ENCODE measurements at regions not wholly inside any gene's neighbourhood (a gene's known extent, or its start where the extent isn't known, plus 50 kb on each side); places are given as distances from the start of the nearest gene placed in this dataset.
A peak's percentile ranks its signal among the peaks of the same experiment; 100 is the strongest.
"Not testable (repeated sequence)": the region's sequence is repeated elsewhere in the genome, so short reads cannot be mapped to it uniquely, and the experiment has no call there.

DNA sequence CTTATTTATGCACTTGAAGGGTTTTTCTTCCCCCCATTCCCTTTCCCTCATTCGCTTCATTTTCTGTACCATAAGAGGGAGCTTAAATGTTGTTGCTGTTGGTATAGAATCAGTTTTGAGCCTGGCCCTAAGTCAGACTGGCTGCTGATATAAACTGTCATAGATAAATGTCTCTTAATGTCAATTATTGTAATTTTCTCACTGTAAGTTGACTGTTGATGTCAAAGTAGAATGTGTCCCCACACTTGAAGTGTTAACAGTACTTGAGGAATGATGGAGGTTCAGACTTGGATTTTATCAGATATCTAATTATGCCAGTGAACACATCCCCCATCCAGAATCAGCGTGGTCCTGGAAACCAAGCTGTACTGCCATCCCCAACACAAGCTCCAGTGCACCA, 87.8 kb downstream of the PRR15 start:
- DNase-seq = no peak

DNA sequence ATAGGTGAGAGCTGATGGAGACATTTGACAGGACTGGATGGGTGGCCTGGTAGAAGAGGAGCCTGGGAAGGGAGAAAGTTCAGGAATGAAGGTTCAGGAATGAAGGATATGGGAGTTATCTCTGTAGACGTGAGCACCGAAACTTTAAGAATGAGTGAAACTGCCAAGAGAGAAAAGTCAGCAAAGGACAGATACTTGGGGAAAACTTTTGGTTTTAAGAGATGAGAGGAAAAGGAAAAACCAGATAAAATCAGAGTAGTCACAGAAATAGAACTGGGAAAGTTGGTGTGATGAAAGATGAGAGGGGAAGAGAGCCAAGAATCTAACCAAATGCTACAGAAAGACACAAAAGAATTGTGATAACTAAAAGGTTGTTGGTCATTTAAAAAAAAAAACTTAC, 88.9 kb downstream of the PRR15 start:
- DNase-seq = no peak

DNA sequence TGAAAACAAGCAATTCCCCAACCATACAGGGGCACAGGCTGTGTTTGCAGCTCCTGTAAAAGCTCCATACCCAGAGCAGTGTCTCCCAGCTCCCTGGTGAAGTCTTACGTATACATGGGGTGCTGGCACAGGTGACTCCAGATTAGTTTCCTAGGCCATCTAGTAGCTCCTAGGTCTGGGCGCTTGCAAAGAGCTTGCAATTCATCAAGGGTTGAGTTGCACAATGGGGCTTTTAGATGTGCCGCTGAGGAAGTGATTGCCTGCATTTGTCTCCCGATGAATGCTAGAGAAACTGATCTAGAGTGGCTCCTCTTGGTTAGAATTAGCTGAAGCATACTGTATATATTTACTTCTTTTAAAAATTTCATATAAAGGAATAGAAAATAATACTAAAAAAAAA, 90.7 kb downstream of the PRR15 start:
- DNase-seq = not testable (repeated sequence)

DNA sequence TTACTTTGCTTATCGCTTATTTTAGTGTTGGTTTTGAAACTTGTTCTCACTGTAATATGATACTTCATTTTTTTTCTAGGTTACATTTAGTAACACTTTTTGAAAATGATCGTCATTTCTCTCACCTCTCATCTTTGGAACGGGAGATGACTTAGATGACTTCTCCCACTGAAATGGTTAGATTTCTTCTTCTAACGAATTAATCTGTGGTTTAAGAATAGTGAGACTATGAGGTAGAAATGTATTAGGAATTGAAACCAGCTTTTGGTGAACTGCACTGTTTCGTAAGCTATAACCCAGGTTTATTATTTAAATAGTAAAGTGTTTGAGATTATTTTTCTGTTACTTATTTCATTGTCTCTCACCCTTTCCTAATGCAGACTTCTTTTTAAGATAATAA, 93.7 kb downstream of the PRR15 start:
- DNase-seq = no peak

DNA sequence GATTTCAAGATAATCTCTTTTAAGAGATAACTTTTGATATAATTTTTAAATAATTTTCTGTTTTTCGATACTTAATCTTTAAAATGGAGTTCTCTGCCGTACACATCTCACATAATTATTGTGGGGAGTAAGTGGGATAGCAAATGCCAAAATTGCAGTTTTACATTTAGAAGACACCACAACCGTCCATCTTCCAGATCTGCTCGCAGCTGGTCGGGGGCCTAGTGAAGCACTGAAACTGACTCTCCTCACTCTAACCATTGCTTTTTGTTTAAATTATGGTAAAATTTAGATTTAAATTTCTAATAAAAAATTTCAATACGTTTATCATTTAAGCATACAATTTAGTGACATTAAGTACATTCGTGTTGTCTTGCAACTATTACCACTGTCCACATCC, 94.2 kb downstream of the PRR15 start:
- DNase-seq = no peak

DNA sequence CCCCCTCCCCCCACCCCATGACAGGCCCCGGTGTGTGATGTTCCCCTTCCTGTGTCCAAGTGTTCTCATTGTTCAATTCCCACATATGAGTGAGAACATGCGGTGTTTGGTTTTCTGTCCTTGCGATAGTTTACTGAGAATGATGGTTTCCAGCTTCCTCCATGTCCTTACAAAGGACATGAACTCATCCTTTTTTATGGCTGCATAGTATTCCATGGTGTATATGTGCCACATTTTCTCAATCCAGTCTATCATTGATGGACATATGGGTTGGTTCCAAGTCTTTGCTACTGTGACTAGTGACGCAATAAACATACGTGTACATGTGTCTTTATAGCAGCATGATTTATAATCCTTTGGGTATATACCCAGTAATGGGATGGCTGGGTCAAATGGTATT, 95.6 kb downstream of the PRR15 start:
- not testable (repeated sequence) for DNase-seq

DNA sequence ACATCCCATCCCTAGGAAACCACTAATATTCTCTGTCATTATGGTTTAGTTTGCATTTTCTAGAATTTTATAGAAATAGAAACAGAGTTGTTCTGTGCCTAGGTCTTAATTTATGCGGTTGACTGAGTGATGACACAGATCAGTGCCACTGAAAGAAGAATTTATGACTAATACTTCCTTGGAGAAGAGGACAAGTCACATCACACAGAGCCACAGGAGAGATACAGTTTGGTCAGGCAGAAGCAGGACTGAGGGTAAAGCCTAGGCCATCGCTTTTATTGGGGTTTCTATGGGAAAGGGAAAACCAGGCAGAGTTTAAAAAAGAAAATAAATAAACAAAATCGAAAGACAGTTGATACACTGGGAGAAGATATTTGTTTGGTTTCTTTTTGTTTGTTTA, 99.3 kb downstream of the PRR15 start:
- DNase-seq = not testable (repeated sequence)

DNA sequence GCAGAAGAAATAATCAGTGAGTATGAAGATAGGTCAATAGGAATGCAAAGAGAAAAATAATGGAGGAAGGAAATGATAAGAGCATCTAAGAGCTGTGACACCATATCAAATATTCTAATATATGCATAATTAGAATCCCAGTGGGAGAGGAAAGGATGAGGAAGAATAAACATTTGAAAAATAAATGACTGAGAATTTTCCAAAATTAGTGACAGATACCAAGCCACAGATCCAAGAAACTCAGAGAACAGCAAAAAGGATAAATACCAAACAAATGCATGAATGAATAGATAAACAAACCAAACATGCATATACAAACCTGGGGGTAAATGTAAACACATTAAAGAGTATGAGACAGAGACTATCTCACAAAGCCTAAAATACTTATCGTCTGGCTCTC, 101.4 kb downstream of the PRR15 start:
- not testable (repeated sequence) for DNase-seq

DNA sequence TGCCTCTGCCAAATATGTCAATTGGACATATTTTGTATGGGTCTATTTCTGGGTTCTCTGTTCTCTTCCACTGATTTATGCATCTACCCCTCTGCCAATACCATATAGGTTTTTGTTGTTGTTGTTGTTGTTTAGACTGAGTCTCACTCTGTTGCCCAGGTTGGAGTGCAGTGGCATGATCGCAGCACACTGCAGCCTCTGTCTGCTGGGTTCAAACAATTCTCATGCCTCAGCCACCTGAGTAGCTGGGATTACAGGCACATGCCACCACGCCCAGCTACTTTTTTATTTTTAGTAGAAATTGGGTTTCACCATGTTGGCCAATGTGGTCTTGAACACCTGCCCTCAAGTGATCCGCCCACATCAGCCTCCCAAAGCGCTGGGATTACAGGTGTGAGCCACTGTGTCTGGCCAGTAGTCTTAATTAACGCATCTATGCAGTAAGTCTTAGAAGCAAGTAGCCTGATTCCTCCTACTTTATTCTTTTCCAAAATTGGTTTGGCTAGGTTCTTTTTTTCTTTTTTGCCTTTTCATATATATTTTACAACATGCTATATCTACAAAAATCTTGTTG, 103.5 kb downstream of the PRR15 start:
- DNase-seq = not testable (repeated sequence)

DNA sequence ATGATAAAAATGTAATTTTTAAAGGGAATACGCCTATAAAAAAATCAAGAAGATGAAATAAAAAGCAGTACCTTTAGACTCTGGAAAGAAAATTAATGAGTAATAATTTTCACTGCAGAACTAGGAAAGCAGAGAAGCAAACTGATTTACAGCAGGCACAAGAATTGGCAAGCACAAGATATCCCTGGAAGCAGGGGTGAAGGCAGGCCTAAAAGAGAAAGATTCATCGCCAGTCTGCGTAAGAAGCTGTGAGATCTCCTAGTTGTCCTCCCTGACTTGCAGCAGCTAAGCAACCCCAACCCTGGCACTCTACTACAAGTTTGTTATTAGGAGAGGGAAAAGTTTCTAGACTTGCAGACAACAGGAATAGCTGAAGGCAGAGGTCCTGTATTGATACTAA, 107.7 kb downstream of the PRR15 start:
- not testable (repeated sequence) for DNase-seq

DNA sequence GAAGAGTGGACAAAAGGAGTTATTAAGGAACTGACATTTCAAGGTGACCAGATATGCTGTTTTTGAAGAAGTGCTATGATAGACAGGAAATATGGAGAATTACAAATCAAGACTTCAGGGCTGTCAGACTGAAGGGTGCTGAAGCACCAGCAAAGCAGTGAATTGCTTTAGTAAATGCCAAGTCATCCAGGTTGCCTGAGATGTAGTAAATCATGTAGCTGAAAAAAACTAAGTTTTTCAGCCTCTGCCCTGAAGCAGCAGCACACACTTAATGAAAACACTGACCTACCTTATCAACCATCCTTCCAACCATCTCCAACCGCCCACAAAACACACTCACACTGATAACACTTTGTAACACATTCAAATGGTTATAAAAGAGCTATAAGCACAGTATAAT, 110.0 kb downstream of the PRR15 start:
- not testable (repeated sequence) for DNase-seq

DNA sequence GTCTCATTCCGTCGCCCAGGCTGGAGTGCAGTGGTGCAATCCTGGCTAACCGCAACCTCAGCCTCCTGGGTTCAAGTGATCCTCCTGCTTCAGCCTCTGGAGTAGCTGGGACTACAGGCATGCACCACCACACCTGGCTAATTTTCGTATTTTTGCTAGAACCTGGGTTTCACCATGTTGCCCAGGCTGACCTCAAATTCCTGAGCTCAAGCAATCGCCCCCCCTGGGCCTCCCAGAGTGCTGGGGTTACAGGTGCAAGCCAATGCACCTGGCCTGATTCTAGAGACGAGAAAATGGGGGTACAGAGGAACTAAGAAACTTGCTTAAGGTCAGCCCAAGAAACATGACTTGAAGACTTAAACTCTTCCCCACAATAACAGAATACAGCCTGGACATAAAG, 111.0 kb downstream of the PRR15 start:
- DNase-seq = not testable (repeated sequence)

DNA sequence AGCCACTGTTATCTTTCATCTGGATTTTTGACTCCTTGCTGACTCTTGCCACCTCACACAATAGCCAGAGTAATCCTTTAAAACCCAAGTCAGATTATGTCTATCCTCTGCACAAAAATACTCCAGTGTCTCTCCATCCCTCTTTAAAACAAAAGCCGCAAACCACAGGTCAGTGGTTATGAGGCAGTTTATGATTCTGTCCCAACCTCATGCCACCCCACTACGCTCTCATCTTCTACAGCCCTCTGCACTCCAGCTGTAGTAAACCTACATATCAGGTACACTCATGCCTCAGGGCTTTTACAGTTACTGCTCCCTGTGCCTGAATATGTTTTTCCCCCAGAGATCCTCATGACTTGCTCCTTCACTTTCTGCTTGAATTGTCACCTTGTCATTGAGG, 113.6 kb downstream of the PRR15 start:
- DNase-seq = not testable (repeated sequence)

DNA sequence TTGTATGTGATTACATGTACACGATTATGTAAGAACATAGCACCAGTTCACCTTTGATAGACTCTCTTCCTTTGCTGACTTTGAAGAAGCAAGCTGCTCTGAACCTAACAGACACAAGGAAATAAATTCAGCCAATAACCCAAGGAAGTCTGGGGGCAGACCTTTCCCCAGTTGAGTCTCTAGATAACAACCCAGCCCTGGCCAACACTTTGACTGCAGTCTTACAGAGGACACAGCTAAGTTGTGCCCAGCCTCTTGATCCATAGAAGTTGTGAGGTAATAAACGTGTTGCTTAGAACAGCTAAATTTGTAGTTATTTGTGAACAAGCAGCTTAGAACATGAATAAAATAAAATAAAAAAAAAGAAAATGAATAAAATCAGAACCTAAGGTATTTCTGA, 116.3 kb downstream of the PRR15 start:
- not testable (repeated sequence) for DNase-seq

DNA sequence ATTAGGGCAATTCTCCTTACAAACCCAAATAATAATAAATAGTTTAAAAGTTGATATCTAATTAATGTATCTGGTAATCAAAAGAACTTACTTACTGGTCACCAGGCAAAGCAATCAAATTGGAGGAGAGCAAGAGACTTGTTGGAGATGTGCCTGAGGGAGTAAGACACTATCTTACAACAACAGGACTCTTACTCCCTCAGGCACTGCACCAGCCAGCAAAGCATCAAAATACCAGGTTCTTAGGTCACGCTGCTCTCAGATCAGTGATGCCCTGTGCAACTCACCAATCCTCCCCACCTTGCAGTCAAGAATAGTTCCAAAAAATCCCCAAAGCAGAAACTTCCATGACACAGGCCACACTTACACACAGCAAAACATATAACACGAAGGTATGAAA, 117.0 kb downstream of the PRR15 start:
- DNase-seq = not testable (repeated sequence)

DNA sequence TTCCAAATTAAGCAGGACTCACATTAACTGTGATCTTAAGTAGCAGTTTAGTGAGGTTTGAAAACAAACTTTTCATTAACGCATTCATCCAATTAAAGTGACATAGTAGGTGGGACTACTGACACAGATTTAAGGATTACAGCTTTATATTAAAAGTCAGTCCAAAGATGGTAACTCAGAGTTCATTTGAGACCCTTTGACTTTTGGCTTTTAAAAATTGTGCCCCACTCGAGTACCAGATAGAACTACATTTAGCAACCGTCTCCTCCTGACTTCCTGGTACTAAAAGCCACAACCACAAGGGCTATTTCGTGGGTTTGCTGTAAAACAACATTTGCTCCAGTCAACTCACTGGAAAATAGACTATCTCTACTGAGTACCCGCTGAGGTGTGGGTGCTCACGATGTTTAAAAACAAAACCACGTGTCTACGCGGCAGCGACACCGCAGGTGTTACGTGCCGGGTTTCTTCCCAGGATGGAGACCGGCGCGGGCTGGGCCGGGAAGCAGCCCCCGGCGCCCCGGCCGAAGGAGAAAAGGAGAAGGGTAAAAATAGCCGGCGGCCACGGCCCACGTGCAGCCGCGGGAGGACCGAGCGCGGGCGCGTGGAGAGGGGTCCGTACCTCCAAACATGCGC, 120.6 kb downstream of the PRR15 start:
- not testable (repeated sequence) for DNase-seq

DNA sequence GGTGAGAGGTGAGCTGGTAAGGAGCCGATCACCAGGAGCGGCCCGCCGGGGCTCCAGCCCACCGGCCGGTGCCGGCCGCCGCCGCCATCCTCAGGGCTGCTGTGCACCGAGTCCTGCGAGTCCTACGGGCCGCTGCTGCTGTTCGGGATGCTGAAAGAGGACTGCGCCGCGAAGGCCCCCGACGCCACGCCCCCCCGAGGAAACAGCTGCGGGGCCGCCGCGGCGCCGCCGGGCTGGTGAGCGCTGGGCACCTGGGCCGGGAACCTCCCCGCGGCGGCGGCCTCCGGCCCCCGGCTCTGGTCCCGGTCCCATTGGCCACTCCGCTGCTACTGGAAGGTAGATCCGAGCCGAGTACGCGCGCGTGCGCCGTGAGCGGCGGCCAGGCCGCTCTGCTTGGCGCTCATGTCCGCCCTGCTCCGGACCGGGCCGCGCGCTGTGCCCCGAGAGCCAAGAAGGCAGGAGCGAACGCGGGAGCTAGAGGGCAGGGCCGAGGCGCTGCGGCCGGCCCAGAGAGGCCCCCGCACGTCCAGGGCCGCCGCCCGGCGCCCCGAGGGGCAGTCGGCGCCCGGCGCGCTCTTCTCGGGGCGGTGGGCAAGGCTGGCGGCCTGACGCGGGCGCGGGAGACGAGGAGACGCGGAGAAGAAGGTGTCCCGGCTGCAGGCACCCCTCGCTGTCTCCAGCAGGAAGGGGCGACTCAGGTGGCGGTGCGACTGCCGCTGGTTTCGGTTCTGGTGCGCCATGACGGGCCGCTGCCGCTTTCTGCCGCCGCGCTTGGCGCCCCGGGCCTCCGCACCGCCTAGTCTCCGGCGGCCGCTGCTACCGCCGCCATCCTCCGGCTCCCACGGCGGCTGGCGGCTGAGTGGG, 121.3 kb upstream of the WIPF3 start:
- DNase-seq = peak; percentile 17

DNA sequence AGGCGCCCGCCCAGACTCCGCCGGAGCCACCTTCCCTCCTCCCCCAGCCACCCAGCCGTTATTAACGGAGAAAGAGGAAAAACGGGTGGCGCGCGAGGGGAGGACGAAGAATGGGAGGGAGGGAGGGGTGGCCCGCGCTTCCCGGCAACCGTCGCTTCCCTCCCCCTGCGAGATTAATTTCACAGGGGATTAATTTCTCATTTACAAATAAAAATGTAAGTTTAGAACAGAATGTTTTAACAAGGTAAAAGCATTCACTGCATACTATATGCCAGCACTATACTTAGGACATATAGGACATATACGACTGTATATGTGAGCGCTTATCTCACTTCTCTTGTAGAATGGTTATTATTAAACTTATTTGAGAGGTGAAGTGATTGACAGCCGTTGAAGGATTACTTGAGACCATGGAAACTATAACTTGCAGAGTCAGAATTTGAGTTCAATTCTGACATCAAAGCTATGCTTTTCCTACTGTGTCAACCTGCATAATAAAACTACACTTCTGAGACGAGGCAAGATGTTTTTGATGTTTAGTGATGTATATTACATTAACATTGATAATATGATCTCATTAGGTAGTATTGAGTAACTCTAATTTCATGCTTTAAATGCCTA, 120.5 kb upstream of the WIPF3 start:
- not testable (repeated sequence) for DNase-seq

DNA sequence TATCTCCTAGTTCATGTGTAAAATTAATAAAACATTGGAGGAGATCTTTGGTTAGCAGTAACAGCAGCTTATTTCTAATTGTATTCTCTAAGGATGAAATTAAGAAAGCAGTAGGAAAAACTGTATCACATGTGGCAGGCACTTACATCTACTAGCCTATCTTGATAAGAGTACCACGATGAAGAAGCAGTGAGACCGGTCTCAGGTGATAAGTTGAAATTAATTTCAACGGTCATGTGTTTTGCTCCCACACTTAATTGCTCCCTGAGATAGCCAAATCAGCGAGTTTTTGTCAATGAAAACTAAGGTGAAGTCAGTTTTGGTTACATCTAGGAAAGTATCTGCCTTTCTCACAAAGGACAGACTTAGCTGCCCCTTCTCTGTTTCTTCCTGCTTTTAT, 115.8 kb upstream of the WIPF3 start:
- DNase-seq = not testable (repeated sequence)

DNA sequence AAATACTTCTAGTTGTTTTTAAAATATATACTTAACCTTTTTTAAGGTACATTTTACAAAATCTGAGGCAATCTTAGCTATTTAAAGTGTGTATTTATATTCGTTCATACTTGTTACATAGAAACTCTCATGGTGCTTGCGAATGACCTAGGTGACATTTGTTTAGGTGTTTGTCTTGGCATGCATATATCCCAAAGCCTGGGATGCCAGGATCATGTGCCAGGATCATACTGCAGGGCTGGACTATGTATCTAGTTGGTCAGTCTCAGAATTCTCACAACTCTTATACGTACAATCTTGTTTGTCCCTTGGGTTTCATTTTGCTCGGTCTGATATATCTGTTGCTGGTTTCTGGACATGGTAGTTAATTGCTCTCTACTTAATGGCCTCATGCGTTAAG, 109.9 kb upstream of the WIPF3 start:
- DNase-seq = not testable (repeated sequence)

DNA sequence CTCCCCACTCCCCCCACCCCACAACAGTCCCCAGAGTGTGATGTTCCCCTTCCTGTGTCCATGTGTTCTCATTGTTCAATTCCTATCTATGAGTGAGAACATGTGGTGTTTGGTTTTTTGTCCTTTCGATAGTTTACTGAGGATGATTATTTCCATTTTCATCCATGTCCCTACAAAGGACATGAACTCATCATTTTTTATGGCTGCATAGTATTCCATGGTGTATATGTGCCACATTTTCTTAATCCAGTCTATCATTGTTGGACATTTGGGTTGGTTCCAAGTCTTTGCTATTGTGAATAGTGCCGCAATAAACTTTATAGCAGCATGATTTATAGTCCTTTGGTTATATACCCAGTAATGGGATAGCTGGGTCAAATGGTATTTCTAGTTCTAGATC, 106.6 kb upstream of the WIPF3 start:
- DNase-seq = not testable (repeated sequence)

DNA sequence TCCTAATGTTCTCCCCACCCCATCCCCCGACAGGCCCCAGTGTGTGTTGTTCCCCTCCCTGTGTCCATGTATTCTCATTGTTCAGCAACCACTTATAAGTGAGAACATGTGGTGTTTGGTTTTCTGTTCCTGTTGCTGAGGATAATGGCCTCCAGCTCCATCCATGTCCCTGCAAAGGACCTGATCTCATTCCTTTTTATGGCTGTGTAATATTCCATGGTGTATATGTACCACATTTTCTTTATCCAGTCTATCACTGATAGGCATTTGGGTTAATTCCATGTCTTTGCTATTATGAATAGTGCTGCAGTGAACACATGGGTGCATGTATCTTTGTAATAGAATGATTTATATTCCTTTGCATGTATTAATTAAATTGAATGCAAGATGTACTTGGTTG, 104.8 kb upstream of the WIPF3 start:
- not testable (repeated sequence) for DNase-seq

DNA sequence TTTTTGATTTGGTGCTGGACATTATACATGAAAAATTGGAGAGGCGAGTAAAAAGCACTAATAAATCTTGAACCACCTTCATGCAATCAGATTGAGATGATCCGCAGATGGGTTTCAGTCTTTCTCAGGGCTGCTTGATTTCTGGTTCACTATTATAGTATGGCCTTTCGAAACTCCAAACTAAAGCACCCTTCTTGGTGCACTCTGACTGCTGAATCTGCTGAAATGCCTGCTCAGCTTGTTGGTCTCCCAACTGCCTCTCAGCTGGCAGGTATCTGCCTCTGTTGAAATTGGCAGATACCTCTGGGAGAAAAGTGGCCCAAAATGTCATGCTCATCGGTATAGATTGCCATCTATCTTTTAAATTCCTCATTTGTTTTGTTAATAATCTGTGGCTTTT, 102.5 kb upstream of the WIPF3 start:
- not testable (repeated sequence) for DNase-seq

DNA sequence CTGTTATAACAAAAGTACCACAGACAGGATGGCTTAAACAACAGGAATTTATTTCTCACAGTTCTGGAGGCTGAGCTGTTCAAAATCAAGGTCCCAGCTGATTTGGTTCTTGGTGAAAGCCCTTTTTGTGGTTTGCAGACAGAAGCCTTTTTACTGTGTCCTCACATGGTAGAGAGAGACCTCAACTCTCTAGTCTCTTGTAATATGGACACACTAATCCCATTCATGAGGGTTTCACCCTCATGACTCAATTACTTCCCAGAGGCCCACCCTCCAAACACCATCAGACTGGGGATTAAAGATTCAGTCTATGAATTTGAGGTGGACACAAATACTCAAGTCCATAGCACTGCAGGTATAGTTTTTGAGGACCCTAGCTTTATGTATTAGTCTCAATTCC, 97.3 kb upstream of the WIPF3 start:
- not testable (repeated sequence) for DNase-seq
